ENCODE measurements at regions not wholly inside any gene's neighbourhood (a gene's known extent, or its start where the extent isn't known, plus 50 kb on each side); places are given as distances from the start of the nearest gene placed in this dataset.

DNA sequence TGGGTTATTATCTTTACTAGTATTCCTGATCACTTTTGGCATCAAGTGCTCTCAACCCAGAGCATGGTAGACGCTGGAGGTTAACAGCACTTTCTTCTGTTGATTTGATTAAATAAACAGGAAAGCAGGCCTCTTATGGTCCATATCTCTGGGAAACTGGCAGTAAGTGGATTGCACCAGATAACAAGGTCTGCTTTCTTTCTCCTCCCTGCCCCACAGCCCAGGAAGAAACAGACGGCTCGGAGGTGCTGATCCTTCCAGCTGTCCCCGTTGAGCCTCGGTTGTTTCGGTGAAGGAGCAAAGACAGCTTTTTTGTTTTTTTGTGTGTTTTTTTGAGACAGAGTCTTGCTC is 100.8 kb upstream of the KCTD1 start:
- TF ChIP-seq, protein P1, sequence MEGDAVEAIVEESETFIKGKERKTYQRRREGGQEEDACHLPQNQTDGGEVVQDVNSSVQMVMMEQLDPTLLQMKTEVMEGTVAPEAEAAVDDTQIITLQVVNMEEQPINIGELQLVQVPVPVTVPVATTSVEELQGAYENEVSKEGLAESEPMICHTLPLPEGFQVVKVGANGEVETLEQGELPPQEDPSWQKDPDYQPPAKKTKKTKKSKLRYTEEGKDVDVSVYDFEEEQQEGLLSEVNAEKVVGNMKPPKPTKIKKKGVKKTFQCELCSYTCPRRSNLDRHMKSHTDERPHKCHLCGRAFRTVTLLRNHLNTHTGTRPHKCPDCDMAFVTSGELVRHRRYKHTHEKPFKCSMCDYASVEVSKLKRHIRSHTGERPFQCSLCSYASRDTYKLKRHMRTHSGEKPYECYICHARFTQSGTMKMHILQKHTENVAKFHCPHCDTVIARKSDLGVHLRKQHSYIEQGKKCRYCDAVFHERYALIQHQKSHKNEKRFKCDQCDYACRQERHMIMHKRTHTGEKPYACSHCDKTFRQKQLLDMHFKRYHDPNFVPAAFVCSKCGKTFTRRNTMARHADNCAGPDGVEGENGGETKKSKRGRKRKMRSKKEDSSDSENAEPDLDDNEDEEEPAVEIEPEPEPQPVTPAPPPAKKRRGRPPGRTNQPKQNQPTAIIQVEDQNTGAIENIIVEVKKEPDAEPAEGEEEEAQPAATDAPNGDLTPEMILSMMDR (IDR thresholded peaks at IDR 0.05; ENCODE audit: poor library complexity, severe bottlenecking): no peak
- TF ChIP-seq MXI1 (conservative IDR thresholded peaks at IDR 0.05; ENCODE audit: poor library complexity, severe bottlenecking): no peak
- no peak for TF ChIP-seq EZH2 (IDR thresholded peaks at IDR 0.05; ENCODE audit: borderline replicate concordance, insufficient read depth, low read length, poor library complexity, severe bottlenecking)
- no peak for TF ChIP-seq POLR2AphosphoS5 (IDR thresholded peaks at IDR 0.05)

Measured in neural cell (in vitro differentiated cells).